ENCODE measurements at regions not wholly inside any gene's neighbourhood (a gene's known extent, or its start where the extent isn't known, plus 50 kb on each side); places are given as distances from the start of the nearest gene placed in this dataset.

DNA sequence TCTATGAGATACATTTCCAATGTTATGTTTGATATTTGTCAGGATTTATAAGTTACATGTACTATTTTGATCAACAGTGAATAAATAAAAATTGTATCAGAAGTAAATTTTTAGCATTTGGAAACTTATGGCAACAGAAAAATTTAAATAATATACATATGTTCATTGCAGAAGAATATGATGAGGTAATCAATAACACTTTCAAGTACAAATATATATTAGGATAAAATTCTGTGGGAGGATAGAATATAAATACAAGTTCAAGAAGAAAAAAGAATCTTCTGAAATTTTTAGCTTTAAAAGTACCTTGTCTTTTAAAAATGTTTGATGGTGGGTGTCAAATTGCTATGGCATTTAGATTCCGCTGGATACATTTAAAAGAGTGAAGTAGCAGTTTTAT, 102.8 kb upstream of the MUCL1 start:
- TF ChIP-seq EZH2 (optimal IDR thresholded peaks at IDR 0.05; ENCODE audit: low read depth, low read length) (no peak), EZH2phosphoT487 (IDR thresholded peaks at IDR 0.05; ENCODE audit: low read length) (no peak)
- TF ChIP-seq, protein P1, sequence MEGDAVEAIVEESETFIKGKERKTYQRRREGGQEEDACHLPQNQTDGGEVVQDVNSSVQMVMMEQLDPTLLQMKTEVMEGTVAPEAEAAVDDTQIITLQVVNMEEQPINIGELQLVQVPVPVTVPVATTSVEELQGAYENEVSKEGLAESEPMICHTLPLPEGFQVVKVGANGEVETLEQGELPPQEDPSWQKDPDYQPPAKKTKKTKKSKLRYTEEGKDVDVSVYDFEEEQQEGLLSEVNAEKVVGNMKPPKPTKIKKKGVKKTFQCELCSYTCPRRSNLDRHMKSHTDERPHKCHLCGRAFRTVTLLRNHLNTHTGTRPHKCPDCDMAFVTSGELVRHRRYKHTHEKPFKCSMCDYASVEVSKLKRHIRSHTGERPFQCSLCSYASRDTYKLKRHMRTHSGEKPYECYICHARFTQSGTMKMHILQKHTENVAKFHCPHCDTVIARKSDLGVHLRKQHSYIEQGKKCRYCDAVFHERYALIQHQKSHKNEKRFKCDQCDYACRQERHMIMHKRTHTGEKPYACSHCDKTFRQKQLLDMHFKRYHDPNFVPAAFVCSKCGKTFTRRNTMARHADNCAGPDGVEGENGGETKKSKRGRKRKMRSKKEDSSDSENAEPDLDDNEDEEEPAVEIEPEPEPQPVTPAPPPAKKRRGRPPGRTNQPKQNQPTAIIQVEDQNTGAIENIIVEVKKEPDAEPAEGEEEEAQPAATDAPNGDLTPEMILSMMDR (IDR thresholded peaks at IDR 0.05; ENCODE audit: low read length): no peak
